Right lobe of liver (tissue), 4 donors: ENCODE measurements at regions not wholly inside any gene's neighbourhood (a gene's known extent, or its start where the extent isn't known, plus 50 kb on each side); places are given as distances from the start of the nearest gene placed in this dataset.

Source experiments
- CTCF ChIP-seq, 4 donors: fragments of 200-600 bp in 3 of 4; fragments of 450-650 bp in 1 of 4; IDR thresholded peaks; one replicate each; pipeline versions ENCODE4 v1.5.1 to v1.8.0; 2016 to 2022; ENCODE audit warnings: antibody characterized with exemption in 4 of 4, mild to moderate bottlenecking in 2 of 4
- POLR2A ChIP-seq: fragments of 450-650 bp; IDR thresholded peaks from one replicate; pipeline ENCODE4 v1.6.1; 2017; ENCODE audit warnings: antibody characterized with exemption, mild to moderate bottlenecking
- donor health status: DM: no; HTN: no; CAD: no.
- donor health status: DM: no; HTN: no; CAD: no.
- donor health status: DM: no; HTN: yes; CAD: no.

GRCh38 chr5:117380316-117380715 lies 805.7 kb upstream of the SEMA6A start:
- TF ChIP-seq POLR2A, result no peak
- no peak for TF ChIP-seq CTCF (IDR thresholded peaks at IDR 0.05)
